ENCODE measurements at regions not wholly inside any gene's neighbourhood (a gene's known extent, or its start where the extent isn't known, plus 50 kb on each side); places are given as distances from the start of the nearest gene placed in this dataset.

DNA sequence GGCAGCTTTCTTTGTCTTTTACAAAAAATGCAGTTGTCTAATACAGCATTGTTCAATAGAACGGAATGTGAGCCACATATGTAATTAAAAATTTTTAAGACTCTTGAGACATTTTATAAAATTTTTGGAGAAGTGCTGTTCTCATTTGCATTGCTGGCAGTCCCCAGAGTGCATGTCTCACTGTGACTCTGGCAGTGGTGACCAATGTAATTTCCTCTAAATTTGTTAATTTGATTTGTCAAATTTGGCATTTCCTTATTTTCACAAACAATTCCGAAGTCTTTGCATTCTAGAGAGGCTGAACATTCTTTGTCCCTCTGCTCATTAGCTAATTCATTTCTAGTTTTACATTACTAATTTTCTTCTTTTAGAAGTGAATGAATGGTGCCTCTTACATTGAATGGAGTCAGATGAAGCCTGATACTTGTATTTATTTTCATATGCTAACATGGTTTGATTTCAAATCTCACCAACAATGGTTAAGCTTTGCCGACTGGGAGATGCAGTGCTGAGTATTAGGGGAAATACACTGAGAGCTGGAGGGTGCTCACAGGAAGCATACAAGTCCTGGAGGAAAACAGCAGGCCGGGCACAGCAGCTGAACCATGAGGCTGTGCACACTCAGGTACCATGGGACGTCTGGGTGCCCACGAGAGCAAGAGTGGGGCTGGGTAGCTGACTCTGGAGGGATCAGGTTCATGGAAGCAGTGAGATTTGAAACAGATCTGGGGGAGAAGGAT is 68.5 kb upstream of the ARMC2 start:
- TF ChIP-seq POLR2AphosphoS5 (IDR thresholded peaks at IDR 0.05) (no peak), POLR2A (IDR thresholded peaks at IDR 0.05) (no peak)
- TF ChIP-seq, protein P1, sequence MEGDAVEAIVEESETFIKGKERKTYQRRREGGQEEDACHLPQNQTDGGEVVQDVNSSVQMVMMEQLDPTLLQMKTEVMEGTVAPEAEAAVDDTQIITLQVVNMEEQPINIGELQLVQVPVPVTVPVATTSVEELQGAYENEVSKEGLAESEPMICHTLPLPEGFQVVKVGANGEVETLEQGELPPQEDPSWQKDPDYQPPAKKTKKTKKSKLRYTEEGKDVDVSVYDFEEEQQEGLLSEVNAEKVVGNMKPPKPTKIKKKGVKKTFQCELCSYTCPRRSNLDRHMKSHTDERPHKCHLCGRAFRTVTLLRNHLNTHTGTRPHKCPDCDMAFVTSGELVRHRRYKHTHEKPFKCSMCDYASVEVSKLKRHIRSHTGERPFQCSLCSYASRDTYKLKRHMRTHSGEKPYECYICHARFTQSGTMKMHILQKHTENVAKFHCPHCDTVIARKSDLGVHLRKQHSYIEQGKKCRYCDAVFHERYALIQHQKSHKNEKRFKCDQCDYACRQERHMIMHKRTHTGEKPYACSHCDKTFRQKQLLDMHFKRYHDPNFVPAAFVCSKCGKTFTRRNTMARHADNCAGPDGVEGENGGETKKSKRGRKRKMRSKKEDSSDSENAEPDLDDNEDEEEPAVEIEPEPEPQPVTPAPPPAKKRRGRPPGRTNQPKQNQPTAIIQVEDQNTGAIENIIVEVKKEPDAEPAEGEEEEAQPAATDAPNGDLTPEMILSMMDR (IDR thresholded peaks at IDR 0.05), result no peak
- no peak overlapping the region for H3K27ac ChIP-seq
- no peaks in the 10 kb centered on the region for H3K9me3 ChIP-seq
- intact Hi-C loops (cut with DNase I; ENCODE audit: low total_unique reads), result no loop called here
- no peaks in the 10 kb centered on the region for H3K27me3 ChIP-seq
- DNase-seq (ENCODE audit: low spot score in 2 of 2), result no peak
- H3K36me3 ChIP-seq, result no peaks in the 10 kb centered on the region
- H3K4me1 ChIP-seq, result peaks cover 0 to 8% of the 10 kb centered on the region in 2 donors
- no peak overlapping the region for H3K4me3 ChIP-seq

DNA sequence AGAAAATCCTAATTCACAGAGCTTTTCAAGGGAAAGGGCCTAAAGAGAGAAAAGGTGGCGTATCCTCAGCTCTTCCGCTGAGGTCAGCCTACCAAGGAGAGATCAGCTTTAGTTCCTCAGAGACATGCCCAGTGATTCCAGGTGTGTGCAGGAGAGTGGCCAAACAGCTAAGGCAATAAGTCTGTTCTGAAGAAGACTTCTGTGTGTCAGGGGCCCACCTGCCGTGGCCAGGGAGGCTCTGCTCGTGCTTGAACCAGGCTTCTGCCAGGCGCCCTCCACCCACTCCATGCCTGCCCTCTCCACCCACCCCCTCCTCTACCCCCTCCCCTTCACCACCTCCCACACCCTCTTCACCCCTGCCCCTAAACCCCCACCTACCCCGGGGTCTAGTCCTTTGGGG is 67.4 kb upstream of the ARMC2 start:
- no peaks in the 10 kb centered on the region for H3K9me3 ChIP-seq
- TF ChIP-seq POLR2AphosphoS5 (IDR thresholded peaks at IDR 0.05), result no peak
- TF ChIP-seq POLR2A (IDR thresholded peaks at IDR 0.05), result no peak
- TF ChIP-seq, protein P1 (IDR thresholded peaks at IDR 0.05), result no peak
- intact Hi-C loops (cut with DNase I; ENCODE audit: low total_unique reads), result no loop called here
- no peaks in the 10 kb centered on the region for H3K27me3 ChIP-seq
- H3K36me3 ChIP-seq, result no peaks in the 10 kb centered on the region
- H3K4me3 ChIP-seq, result no peak overlapping the region
- H3K4me1 ChIP-seq, result peaks cover 0 to 8% of the 10 kb centered on the region in 2 donors
- no peak for DNase-seq (ENCODE audit: low spot score in 2 of 2)
- no peak overlapping the region for H3K27ac ChIP-seq

GRCh38 chr6:108781419-108782100 is 66.7 kb upstream of the ARMC2 start:
- Histone ChIP-seq H3K36me3 (no peaks in the 10 kb centered on the region), H3K27me3 (no peaks in the 10 kb centered on the region), H3K4me3 (peak overlapping the region; percentile 30 to 66 (median 51)), H3K4me1 (peaks cover 0 to 8% of the 10 kb centered on the region in 2 donors), H3K9me3 (no peaks in the 10 kb centered on the region), H3K27ac (peak overlapping the region; percentile 56 to 68)
- intact Hi-C loops (cut with DNase I; ENCODE audit: low total_unique reads), result no loop called here
- TF ChIP-seq, protein P1 (IDR thresholded peaks at IDR 0.05), result no peak
- no peak for TF ChIP-seq POLR2AphosphoS5 (IDR thresholded peaks at IDR 0.05)
- TF ChIP-seq POLR2A (IDR thresholded peaks at IDR 0.05), result no peak
- DNase-seq (ENCODE audit: low spot score in 2 of 2), result no peak

DNA sequence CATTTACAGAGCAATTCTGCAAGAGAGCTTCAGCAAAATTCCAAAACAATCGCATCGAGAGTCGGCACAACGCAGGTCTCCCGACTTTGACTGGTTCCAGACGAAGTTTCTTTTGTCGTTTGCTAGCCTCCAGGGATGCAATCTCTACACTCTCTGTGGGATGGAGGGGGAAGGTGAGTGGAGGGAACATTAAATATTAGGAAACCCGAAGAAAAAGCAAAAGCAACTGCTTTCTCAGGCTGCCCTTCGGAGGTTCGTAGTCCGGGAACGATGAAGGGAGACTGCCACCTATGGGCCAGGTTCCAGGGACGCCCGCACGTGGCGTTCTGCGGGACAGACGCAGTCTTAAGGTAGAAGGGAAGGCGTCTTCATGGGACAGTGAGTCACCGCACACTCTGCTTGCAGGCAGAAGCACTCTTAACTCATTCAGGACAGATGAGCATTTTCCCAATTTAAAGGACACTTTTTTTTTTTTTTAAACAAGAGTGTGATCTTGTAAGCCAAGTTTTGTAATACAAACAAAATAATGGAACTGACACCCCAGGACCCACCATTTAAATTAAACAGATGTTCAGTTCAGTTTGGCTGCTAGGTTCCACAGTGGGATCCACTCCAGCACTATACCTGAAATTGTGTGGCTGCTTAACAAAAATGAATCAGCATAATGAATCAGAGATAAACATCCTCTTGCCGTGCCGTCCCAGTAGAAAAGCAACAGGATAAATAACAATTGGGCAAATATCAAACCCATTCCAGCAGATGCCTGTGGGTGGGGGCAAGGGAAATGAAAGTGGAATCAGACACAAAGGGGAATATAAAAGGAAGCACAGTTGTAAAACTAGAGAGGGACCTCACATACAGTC is 65.8 kb upstream of the ARMC2 start:
- intact Hi-C loops (cut with DNase I; ENCODE audit: low total_unique reads), result no loop called here
- no peaks in the 10 kb centered on the region for H3K36me3 ChIP-seq
- H3K4me3 ChIP-seq, result peak overlapping the region; percentile 30 to 66 (median 51)
- H3K9me3 ChIP-seq, result no peaks in the 10 kb centered on the region
- peak; percentile 84 to 90 for DNase-seq (ENCODE audit: low spot score in 2 of 2)
- peaks cover 0 to 8% of the 10 kb centered on the region in 2 donors for H3K4me1 ChIP-seq
- TF ChIP-seq, protein P1 (IDR thresholded peaks at IDR 0.05), result peak; percentile 58 to 78 (median 67)
- TF ChIP-seq POLR2A (IDR thresholded peaks at IDR 0.05), result no peak
- TF ChIP-seq POLR2AphosphoS5 (IDR thresholded peaks at IDR 0.05), result peak; percentile 77 to 90 (median 83)
- H3K27ac ChIP-seq, result peak overlapping the region; percentile 56 to 68
- H3K27me3 ChIP-seq, result no peaks in the 10 kb centered on the region
